ENCODE measurements at regions not wholly inside any gene's neighbourhood (a gene's known extent, or its start where the extent isn't known, plus 50 kb on each side); places are given as distances from the start of the nearest gene placed in this dataset.

DNA sequence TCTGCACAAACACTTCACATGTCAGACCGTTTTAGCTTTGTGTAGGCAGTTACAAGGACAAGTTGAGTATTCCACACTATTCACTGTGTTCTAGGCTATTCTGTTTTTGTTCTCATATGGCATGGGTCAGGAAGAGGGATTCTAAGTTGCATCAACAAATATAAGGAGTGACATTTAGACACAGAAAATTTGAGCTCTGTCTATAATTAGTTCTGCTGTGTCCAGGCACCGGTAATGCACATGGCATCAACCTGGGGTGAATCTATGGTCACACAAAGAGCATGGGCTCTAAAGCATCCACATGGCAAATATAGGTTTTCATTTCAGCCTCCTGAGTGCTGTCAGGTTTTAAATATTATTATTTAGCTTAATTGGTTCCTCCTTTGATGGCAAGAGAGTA, 130.4 kb upstream of the PMFBP1 start:
- no peak for DNase-seq (ENCODE audit: low read depth)
- no peak overlapping the region for H3K4me3 ChIP-seq (ENCODE audit: low read depth, low read length)
- TF ChIP-seq, protein P1, sequence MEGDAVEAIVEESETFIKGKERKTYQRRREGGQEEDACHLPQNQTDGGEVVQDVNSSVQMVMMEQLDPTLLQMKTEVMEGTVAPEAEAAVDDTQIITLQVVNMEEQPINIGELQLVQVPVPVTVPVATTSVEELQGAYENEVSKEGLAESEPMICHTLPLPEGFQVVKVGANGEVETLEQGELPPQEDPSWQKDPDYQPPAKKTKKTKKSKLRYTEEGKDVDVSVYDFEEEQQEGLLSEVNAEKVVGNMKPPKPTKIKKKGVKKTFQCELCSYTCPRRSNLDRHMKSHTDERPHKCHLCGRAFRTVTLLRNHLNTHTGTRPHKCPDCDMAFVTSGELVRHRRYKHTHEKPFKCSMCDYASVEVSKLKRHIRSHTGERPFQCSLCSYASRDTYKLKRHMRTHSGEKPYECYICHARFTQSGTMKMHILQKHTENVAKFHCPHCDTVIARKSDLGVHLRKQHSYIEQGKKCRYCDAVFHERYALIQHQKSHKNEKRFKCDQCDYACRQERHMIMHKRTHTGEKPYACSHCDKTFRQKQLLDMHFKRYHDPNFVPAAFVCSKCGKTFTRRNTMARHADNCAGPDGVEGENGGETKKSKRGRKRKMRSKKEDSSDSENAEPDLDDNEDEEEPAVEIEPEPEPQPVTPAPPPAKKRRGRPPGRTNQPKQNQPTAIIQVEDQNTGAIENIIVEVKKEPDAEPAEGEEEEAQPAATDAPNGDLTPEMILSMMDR (IDR thresholded peaks at IDR 0.05; ENCODE audit: insufficient read depth, low read length) = no peak

DNA sequence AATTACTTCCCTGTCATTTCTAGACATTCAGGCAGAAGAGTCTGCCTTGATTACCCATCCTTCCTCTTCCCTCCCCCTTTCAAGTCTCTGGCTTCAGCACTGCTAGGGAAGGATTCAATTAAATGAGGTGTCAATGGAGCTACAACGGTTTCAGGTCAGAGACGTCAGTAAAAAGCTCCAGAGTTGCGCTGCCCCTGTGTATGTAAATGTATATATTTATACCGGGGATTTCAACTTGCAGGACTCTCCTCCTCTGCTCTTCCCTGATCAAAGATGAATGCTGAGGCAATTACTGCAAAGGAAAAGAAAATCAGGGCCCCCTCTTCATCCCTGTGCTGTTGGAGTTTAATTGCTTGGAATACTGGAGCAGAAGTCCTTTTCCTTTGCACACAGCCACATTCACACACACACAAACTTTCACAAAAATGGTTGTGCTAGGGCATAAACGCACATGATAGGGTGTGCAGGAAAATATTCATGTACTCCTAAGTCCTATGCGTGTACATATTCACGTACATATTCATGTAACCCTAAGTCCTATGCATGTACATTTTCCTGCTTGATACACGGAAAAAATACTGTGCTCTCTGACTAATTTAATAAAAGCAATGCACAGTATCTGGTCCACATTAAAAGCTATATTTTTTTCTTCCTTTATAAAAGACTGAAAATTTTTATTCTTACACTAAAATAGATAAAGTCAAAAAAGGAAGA, 129.7 kb upstream of the PMFBP1 start:
- TF ChIP-seq, protein P1 (IDR thresholded peaks at IDR 0.05; ENCODE audit: insufficient read depth, low read length) = no peak
- no peak for DNase-seq (ENCODE audit: low read depth)
- no peak overlapping the region for H3K4me3 ChIP-seq (ENCODE audit: low read depth, low read length)

DNA sequence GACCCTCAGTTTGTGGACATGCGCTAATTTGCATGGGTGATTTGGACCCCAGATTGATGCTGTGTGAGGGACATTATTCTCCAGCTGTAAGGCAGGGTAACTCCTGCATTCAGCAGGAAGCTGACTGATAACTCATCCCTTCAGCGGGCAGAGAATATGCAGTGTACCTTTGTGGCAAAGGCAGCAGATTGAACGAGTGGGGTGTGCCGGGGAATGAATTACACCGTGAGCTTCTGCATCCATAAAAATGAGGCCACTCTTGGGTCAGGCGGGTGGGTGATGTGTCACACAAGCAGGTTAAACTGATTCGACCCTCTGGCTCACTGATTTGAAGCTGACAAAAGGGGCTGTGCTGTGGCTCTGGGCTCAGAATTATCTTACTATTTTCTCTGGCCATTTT, 128.9 kb upstream of the PMFBP1 start:
- no peak for DNase-seq (ENCODE audit: low read depth)
- TF ChIP-seq, protein P1 (IDR thresholded peaks at IDR 0.05; ENCODE audit: insufficient read depth, low read length) = no peak

DNA sequence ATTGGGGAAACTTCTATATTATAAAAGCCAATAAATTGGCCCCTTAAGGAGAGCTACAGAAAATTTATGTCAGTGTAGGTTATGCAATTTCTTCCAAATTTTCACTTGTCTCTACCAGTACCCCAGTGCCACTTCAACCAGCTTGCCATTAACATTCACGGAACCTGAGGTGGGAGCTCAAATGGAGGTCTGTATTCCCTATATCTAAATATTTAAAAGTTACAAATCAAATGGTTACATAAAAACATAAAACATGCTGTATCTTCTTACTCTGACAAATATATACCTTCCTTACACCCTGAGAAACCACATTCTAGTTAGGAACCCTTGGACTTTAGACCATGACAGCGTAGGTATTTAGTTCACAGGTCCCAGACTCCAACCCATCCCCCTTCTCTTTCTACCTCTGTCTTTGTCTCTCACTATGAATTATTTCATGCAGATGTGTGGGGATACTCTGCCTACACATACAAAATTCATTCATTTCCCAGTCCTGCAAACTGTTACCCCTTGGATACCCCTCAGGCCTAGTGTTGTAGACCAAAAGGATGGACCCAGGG, 127.8 kb upstream of the PMFBP1 start:
- TF ChIP-seq, protein P1 (IDR thresholded peaks at IDR 0.05; ENCODE audit: insufficient read depth, low read length) = no peak
- H3K4me3 ChIP-seq (ENCODE audit: low read depth, low read length) = no peak overlapping the region
- DNase-seq (ENCODE audit: low read depth) = no peak

More for the DNA sequence above, 128.9 kb upstream of the PMFBP1 start:
- no peak overlapping the region for H3K4me3 ChIP-seq (ENCODE audit: low read depth, low read length)

DNA sequence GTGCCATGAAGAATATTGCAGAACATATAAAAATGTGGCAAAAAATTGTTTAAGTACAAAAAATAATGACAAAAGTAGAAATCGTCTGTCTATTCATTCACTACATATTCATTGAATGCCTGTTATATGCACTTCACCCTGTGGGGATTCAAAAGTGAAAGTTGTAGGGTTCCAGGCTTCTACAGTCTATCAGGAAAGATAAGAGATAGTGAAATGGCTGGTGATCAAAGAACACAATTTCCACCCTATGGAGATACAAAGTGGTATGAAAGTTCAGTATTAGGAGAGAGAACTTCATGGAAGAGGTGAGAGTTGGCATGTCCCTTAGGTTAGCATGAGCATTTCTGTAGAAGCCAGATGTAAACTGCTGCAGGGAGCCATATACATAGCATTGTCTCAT, 127.0 kb upstream of the PMFBP1 start:
- no peak overlapping the region for H3K4me3 ChIP-seq (ENCODE audit: low read depth, low read length)
- no peak for DNase-seq (ENCODE audit: low read depth)
- TF ChIP-seq, protein P1 (IDR thresholded peaks at IDR 0.05; ENCODE audit: insufficient read depth, low read length) = no peak

DNA sequence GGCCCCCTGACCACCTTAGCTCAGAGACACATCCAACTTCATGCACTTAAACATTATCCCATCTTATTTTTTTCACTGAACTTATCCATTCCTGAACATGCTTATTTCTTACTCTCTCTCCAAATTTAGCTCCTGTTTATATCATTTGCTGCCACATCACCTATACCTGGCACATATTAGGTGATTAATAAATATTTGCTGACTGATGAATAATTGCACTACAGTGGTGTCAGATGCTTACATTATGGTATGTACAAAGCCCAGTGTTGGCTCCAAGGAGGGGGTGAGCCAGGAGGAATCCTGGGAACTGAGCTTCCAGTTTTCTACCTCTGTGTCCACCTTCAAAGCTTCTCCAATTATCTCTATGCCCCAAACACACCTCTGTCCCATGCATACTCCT, 124.0 kb upstream of the PMFBP1 start:
- H3K4me3 ChIP-seq (ENCODE audit: low read depth, low read length) = no peak overlapping the region
- TF ChIP-seq, protein P1 (IDR thresholded peaks at IDR 0.05; ENCODE audit: insufficient read depth, low read length) = no peak
- no peak for DNase-seq (ENCODE audit: low read depth)

Measured in fibroblast of the aortic adventitia (primary cell).